Astrocyte (in vitro differentiated cells and primary cell): ENCODE measurements at regions not wholly inside any gene's neighbourhood (a gene's known extent, or its start where the extent isn't known, plus 50 kb on each side); places are given as distances from the start of the nearest gene placed in this dataset.

ENCODE experiments used
- EZH2 ChIP-seq: IDR thresholded peaks from 2 replicates; pipeline ENCODE4 v1.6.1; 2012; ENCODE audit warnings: mild to moderate bottlenecking, low read length, inconsistent platforms; ENCODE audit not compliant: insufficient read depth
- TF ChIP-seq, protein P1 (sequence below): IDR thresholded peaks from 2 replicates; pipeline ENCODE4 v1.5.1; 2011; ENCODE audit warnings: low read depth, mild to moderate bottlenecking, inconsistent platforms, low read length, moderate library complexity; ENCODE audit not compliant: insufficient read depth

- TF ChIP-seq, protein P1, sequence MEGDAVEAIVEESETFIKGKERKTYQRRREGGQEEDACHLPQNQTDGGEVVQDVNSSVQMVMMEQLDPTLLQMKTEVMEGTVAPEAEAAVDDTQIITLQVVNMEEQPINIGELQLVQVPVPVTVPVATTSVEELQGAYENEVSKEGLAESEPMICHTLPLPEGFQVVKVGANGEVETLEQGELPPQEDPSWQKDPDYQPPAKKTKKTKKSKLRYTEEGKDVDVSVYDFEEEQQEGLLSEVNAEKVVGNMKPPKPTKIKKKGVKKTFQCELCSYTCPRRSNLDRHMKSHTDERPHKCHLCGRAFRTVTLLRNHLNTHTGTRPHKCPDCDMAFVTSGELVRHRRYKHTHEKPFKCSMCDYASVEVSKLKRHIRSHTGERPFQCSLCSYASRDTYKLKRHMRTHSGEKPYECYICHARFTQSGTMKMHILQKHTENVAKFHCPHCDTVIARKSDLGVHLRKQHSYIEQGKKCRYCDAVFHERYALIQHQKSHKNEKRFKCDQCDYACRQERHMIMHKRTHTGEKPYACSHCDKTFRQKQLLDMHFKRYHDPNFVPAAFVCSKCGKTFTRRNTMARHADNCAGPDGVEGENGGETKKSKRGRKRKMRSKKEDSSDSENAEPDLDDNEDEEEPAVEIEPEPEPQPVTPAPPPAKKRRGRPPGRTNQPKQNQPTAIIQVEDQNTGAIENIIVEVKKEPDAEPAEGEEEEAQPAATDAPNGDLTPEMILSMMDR = no peak
- no peak for TF ChIP-seq EZH2
These were observed 304.4 kb upstream of the ZC3H15 start for GRCh38 chr2:186181625-186182024.
